HG02852 (cell line): ENCODE measurements at regions not wholly inside any gene's neighbourhood (a gene's known extent, or its start where the extent isn't known, plus 50 kb on each side); places are given as distances from the start of the nearest gene placed in this dataset.
"Not testable (repeated sequence)": the region's sequence is repeated elsewhere in the genome, so short reads cannot be mapped to it uniquely, and the experiment has no call there.

Experiments
- ATAC-seq: cut with Tn5 transposase; IDR thresholded peaks from one replicate; pipeline ENCODE4 v1.9.1; 2021; ENCODE audit warnings: mild to moderate bottlenecking, moderate library complexity; ENCODE audit not compliant: unreplicated experiment

DNA sequence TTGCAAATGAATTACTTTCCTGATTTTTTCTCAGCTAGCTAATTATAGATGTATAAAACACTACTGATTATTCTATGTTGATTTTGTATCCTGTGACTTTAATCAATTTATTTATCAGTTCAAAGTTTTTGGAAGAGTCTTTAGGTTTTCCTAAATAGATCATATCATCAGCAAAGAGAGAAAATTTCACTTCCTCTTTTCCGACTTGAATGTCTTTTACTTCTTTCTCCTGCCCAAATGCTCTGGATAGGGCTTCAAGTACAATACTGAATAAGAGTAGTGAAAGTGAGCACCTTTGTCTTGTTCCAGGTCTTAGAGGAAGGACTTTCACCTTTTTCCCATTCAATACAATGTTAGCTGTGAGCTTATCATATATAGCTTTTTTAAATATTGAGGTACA, 417.9 kb downstream of the PDGFC start:
- no peak for ATAC-seq

DNA sequence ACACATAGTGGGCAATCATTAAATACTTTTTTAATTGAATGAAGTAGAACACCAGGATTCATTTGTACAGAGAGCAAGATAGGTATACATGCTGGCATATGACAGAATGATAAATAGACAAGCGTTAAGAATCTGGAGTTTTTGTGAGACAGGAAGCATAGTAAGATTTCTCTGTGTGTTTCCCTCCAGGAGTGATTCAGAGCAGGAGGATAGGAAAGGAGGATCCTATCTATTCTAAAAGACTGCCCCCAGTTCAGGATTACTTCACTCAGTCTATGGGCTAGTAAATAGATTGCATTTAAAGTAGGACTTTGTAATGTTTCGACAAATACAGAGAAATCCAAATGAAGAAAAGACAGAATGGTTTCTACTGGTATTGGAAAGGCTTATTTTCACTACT, 423.7 kb downstream of the PDGFC start:
- ATAC-seq, result no peak

DNA sequence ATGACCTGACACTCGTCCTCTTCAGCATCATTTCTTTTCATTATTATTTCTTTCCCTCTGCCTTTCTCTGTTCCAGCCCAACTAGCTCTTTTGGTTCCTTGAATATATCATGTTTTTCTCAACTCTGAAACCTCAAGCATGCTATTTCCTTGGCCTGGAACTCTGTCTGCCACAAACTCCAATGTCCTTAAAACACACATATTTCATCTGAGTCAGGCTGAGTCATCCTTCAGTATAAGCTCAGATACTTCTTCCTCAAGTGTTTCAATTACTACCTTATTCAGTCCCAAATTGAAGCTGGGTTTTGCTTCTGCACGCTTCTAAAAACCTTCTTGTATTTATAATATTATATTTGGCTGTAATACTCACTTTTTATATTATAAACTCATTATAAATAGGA, 424.2 kb downstream of the PDGFC start:
- no peak for ATAC-seq

DNA sequence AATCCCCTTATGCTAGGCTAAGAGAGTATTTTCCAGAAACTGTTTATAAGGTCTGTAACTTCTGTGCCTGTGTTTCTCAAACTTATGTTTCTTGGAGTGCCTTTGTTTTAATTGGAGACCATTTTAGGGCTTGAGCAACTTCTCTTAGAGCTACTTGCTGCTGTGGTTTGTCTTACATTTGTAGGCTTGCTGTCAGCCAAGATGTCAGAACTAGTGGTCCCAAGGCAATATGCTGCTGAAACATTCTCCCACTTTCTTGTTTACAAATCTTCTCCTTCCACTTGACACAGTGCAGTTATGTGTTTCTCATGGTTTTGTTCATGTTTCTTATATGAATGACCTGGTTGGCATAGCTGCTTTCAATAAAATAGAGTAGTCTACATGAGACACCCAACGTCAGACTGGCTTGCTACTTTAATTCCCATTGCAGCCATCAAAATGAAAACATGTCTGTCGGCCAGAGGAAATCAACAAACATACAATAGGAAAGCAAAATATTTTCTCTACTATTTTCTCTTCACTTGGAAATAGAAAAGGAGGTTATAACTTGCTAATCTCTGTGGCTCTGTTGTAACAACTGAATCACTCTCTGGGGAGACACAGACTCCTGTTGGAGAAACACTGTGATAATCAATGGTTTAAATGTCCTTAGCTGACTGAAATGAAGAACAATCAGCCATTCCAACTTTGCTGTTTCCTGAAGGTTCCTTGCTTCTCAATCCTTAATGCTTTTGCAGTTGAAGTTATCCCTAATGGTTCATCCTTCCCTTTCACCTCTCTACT, 426.4 kb downstream of the PDGFC start:
- ATAC-seq, result no peak

DNA sequence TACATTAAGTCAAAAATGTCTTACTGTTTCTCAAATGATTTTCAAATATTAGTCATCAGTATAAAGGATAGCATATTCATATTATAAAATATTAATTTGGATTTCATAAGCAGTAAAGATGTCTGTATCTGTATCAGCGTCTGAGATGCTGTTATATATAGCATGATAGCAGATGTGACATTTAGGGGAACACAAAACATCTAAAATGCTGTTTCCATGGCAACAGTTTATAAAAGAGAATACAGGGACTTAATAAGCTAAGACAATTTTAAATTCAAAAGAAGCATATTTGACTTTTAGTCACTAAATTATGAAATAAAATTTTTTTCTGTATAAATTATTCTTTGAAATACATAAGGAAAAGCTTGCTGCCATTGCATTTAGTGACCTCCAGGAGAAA, 432.2 kb downstream of the PDGFC start:
- no peak for ATAC-seq

DNA sequence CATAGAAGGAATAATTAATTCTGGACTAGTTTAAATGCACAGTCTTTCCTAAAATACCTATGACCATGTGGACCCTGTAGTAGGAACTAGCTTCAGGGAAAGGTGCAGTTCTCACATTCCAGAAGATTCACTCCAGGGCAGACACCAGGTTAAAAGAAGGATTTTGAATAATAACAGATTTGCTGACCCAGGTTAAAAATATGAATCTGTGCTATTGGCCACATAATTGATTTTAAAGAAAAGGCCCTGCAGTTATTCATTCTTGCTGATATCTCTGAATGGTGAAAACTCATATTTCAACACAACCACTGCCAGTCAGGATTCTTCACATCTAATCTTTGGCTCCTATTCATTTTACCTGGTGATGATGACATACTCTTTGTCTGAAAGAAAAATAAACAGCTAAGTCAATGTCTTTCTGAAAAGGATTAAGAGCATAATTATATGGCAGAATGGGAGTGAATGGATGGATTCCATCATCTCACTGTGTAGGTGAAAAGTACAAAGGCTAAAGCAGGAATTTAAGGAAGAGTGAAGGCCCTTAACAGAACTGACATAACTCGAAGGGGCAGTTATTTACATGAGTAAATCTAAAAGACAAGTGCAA, 432.8 kb downstream of the PDGFC start:
- no peak for ATAC-seq

DNA sequence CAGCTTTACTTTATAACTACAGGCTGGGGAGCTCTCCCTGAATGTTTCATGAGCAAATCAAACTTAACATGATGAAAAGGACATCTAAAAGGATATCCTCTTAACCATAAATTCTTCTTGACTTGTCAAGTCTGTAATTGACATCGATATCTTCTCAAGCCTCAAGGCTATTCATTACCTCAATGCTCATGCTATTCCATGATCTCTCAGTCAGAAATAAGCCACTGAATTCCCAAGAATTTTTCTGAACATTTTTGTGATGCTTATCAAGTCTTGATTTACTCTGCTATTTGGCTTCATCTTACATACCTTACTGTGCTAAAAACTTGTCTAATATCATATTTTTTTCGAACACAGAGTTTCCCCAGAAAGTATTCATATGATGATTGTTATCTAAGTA, 433.4 kb downstream of the PDGFC start:
- ATAC-seq, result no peak

DNA sequence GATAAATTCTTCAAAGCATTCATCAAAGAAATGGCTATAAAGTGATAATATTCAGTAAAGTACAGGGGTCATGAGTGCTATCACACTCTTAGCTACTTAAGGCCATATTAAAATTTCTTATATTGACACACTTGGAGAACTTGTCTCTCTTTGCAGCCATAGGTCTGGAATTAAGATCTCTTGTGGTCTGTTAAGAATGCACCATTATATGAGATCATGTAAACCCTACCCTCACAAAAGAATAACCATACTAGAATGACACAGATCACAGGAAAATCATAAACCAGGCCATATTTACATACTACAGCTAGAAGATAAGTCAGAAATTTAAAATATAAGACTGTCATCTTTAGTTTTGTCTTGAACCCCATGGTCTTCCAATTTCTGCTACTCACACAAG, 434.3 kb downstream of the PDGFC start:
- no peak for ATAC-seq

DNA sequence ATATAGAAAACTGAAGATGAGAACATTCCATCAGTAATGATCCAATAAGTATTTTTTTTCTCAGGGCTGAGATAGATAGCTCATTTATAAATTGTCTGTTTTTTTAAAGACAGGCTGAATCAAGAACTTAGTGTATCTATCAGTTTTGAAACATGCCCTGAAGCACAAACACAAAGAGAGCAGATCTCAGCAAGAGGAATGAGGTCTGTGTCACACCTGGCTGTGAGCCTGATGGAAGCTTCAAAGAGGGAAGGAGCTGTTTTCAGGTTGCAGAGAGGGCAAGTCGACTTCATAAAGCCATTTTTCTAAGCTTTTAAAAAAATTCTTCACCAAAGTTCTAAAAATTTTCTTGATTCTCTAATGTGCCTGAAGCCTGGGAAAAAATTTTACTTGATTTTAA, 434.9 kb downstream of the PDGFC start:
- ATAC-seq, result no peak

DNA sequence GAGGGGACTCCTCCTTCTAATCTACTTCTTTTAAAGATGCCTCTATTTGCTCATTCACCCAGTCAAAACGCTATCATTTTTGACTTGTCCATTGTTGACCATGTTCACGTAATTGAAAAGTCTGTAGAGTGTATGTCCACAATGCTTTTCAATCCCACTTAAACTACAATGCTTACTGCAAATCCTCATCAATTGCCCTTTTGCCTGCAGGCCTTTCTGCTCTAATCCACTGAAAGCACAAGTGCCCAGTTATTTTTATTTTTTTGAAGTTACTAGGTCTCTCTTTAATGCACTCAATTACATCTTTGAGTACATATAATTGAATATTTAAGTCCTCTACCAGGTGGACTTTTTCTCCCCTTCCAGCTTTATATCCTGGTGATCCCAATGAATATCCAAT, 437.4 kb downstream of the PDGFC start:
- no peak for ATAC-seq

DNA sequence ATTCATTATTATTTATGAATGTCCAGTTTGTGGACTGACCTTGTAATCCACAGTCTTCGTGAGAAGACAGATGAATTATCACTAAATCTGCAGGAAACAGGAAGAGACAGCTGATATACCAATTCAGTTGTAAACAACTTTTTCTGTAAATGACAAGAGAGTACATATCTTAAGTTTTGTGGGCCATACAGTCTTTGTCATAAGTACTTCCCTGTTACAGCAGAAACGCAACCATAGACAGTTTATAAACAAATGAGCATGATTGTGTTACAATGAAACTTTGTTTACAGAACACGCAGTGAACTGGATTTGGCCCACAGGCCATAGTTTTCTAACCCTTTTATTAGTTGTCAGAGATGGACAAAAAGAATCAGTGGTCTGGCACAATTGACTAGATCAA, 443.4 kb downstream of the PDGFC start:
- ATAC-seq, result no peak

DNA sequence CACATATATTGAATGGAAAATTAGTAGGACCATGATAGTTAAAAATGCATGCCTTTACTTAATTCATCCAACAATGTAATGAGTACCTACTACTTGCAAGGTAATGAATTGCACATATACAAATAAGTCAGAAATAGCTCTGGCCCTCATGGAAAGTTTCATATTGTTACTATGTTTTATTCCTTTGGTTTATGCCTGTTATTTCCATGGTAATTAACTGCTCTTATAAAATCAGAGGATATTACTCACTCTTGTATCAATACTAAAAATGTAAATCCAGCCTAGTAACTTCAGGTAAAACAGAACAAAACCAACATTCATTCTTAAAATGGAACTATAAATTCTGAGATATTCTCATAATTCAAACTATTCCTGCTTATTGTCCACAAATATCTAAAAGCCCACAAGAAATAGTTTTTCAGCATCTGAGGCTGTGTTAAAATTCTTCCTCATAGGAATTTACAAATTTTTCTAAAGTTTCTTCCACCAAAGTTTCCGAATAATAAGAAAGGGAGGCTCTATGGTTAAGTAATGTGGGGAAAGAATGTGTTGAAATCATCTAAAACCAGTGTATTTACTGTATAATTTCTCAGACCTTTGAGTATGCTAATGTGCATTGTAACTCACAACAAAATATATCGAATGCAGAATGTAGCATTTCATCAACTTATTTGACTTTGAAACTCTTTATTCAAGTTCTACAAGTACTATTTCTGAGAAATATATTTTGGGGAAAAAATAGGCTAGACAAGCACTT, 444.2 kb downstream of the PDGFC start:
- no peak for ATAC-seq

DNA sequence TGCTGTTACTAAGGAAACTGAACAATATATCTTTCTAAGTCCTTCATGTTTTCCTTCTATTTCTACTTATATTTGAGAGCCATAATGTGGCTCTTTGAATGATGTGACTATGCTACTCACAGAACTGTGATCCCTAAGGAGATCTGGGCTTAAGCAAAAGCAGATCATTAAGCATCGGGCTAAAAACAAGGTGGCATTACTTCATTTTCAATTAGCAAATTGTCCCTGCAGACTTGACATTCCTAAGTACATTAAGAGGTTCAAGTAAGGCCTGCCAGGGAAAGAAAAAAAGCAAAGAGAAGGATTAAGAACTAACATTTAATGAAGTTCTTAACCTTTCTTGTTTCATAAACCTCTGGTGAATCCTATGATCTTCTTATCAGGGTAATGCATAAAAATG, 447.6 kb downstream of the PDGFC start:
- ATAC-seq, result no peak

DNA sequence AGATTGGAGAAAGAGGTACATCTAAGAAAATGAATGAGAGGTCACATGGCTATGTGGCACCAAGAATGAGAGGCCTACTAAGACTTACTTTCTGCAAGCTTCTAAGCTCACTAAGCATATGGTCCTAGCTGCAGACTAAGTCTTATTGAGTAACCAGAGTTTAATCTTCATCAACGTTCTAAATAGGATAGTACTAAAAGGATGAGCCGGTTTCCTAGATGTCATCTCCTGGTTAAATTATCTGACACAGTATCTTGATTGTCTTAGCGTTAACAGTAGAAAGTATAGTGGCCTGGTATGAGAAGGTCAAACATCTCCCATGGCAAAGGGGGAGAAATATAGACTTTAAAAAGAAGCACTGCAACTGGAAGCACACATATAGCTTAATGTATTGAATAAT, 448.1 kb downstream of the PDGFC start:
- ATAC-seq, result no peak

DNA sequence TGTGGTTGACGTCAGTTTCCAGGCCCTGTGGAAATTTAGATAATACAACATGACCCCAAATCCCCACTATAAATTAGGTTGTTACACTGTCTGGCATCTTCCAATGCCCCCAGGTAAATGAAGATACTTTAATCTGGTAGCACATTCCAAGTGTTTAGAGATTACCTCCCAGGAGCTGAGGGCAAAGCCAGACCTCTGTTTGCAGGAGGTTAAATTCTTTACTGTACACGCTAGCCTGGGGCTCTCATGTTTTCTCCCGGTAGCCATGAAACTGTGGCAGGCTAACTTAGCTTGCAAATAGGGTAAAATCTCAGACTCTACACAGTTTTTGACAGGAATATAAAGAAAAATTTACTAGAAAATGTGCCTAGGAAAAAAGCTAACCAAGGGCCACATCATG, 450.0 kb downstream of the PDGFC start:
- ATAC-seq, result no peak

DNA sequence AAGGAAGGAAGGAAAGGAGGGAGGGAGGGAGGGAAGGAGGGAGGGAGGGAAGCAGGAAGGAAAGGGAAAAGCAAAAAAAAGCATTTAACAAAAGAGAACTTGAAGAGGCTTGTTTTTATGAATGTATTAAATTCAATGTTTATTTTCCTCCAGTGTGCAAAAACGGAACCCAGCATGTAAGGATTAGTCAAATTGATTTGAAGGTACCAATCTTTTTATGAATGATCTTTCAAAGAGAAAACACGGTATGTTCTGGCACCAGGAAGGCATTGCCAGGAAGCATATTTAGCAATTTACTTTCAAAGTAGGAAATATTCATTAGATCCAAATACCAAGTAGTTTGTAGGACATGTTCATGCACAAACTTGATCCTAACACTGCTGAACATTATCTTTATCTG, 453.6 kb downstream of the PDGFC start:
- ATAC-seq, result no peak

DNA sequence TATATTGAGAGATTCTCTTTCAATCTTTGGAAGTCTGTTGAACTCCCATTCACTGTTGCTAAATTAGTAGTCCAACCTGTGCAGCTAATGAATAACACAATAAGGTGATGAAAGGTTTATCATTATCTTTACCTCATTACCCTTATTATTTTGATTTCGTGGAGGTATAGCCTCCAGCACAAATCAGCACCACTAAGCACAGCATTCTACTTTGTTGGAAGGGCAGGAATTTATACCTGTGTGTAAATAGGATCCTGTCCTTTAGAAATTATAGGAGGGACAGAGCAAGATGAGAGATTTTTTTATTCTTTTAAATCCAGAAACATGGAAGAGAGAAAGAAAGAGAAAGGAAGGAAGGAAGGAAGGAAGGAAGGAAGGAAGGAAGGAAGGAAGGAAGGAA, 454.1 kb downstream of the PDGFC start:
- ATAC-seq, result no peak

DNA sequence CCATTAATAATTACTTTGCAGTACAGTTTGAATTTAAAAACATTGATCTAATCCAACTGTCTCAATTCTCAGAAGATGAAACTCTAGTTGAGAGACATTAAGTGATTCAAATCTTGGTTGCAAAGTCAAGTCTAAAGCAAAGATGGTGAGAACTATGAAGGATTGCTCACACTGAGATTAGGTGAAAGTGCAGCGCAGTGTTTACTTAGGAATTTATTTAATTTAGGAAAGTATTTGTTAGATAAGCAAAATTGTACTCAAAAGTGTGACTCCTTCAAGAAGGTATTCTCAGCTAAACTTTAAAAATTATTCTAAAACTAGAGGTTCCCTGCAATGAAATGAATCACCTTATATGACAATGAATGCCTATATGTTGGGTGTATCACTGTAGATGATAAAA, 454.9 kb downstream of the PDGFC start:
- no peak for ATAC-seq

DNA sequence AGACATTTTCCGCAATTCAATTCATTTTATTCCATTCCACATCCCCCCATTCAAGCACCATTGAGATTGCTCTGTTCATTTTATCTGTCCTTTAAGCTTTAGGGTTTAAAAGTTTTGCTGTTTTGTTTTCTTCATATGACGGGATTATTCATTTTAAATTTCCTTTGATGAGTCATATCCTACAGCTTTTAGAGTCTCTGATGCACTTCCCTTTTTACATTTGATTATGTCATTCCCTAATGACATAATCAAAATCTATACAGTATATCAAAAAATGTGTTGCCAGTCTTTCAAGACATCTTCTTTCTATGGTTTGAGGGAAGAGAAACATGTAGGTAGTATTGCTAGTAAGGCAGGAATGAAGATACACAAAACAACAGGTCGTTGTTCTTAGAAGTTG, 456.3 kb downstream of the PDGFC start:
- ATAC-seq, result no peak

DNA sequence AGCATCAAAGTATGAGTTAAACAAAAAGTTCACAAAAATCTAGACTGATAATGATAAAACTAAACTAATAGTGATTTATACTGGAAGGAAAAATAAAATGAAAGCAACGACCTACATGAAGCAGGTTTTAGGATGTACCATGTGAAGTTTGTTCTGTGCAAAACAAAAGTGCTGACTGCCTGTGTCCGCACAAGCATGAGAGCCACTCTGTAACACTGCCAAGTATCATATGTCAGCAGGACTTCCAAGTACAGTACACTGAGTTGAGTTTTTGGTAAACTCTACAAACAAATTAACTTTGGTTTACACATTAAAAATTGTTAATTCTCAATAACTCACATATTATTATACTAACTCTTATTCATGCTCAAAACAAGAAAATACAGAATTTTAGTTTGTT, 459.0 kb downstream of the PDGFC start:
- no peak for ATAC-seq

DNA sequence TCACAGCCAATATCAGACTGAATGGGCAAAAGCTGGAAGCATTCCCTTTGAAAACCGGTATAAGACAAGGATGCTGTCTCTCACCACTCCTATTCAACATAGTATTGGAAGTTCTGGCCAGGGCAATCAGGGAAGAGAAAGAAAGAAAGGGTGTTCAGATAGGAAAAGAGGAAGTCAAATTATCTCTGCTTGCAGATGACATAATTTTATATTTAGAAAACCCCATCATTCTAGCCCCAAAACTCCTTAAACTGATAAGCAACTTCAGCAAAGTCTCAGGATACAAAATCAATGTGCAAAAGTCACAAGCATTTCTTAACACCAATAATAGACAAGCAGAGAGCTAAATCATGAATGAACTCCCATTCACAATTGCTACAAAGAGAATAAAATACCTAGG, 461.7 kb downstream of the PDGFC start:
- ATAC-seq, result not testable (repeated sequence)

DNA sequence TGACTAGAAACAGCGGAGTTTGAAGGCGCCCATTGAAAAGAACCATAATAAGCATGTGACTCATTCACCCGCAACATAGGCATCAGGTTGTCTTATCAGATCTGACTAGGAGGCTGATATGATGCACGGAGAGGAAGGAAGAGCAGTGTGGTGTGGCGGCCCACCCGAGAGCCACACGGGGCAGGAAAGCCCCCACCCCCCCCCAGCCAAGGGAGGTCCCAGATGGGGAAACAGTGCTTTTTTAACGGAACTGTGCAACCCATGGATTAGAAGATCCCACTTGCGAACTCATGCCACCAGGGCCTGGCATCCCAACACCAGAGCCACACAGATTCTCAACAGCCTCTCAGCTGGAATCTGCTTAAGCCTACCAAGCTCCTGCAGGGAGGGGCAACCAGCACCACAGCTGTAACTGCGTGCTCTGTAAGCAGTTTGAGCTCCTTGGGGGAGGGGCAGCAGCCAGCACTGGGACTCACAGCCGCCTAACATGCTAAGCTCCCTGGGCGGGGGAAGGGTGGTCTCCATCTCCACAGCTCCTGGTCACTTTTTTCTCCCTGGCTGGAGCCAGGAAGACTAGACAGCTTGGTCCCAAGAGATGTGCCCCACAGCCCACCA, 466.2 kb downstream of the PDGFC start:
- ATAC-seq, result no peak
